NCI-H2107 treated with DMSO at 0.1 percent for 48 hours (cell line): ENCODE measurements at regions not wholly inside any gene's neighbourhood (a gene's known extent, or its start where the extent isn't known, plus 50 kb on each side); places are given as distances from the start of the nearest gene placed in this dataset.

ENCODE experiments used
- DNase-seq: peaks from one replicate; lab custom pipeline; 2025; ENCODE audit not compliant: unreplicated experiment; lab: John Stamatoyannopoulos, UW

GRCh38 chr15:46682969-46683791 lies 1034.1 kb upstream of the SEMA6D start:
- DNase-seq: no peak

DNA sequence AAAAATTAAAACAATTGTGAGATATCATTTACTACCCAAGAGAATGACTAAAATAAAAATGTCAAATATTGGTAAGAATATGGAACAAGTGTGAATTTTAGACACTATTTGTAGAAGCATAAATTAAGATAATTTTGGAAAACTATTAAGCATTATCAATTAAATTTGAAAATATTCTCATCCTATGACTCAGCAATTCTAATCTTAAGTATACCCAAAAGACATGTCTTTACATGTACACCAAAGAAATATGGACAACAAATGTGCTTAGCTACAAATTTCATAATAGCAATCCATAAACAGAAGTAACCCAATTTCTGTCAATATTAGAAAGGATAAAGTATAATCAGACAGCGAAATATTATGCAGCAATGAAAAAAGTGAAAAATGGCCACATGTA lies 1032.2 kb upstream of the SEMA6D start:
- no peak for DNase-seq

- no peak for DNase-seq
These were observed 1031.6 kb upstream of the SEMA6D start for GRCh38 chr15:46685681-46686080.

DNA sequence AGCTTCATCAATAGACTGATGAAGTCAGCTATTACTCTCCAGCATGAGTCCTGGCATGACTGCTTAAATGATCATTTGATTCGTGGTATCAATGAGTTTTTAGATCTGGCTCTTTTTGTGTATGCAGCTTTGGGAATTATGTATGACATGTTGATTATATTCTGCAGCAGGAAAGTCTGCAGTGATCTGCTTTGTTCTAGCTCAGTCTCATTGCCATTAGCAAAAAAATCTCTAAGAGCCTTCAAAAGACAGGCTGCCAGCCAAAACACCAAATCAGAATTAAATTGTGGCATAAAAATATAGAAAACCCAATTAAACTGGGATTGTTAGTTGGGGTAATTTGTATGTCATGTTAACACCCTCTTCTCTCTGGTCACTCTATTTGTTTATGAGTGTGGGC lies 1021.0 kb upstream of the SEMA6D start:
- DNase-seq: no peak

DNA sequence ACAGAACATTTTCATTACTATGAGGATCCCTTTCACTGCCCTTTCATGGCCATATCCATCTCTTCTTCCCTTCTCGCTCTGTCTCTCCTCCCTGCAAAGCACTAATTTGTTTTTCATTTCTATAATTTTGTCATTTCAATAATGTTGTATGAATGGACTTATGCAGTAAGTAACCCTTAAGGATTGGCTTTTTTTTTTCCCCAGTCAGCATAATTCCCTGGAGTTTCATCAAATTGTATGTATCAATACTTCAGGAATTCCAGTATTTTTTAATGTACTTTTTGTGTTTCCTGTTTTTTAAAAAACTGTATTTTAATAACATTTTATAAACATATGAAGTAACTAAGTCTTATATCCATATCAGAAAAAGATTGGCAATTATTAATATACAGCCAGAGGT lies 1016.0 kb upstream of the SEMA6D start:
- no peak for DNase-seq

GRCh38 chr15:46701896-46702295 lies 1015.4 kb upstream of the SEMA6D start:
- no peak for DNase-seq

DNA sequence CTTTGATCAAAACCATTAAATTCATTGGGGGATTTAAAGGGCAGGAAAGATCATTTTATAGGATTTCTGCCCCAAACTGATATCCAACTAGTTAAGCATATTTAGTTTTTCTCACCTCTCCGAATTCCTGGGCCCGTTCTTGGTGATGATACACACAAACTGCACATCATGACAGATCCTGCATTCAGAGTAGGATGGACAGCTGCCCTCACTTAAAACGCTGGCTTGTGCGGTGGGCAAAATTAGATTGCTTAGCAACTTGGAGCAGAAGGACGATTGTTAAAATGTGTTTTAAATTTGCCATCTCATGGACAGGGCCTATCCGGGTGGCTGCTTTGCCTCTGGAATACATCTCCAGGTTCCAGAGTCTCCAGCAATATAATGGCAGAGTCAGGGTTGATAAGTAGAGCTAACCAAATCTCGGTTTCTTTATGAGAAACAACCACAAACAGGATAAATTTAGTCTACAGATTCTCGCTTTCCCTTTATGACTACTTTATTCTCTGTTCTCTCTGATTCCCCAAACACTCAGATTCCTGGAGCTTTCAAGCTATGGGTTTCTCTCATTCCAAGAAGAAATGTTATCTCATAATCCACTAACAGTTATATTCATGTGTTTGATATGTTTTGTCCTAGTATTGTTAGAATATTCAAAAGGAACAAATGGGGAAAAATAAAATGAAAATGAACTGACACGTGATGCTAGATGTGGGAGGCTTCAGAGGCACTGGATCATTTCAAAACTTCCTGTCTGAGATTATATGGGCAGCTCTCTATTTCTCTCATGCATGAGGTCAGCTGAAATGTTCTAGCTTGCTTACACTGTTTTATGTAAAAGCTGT lies 1014.1 kb upstream of the SEMA6D start:
- DNase-seq: no peak

DNA sequence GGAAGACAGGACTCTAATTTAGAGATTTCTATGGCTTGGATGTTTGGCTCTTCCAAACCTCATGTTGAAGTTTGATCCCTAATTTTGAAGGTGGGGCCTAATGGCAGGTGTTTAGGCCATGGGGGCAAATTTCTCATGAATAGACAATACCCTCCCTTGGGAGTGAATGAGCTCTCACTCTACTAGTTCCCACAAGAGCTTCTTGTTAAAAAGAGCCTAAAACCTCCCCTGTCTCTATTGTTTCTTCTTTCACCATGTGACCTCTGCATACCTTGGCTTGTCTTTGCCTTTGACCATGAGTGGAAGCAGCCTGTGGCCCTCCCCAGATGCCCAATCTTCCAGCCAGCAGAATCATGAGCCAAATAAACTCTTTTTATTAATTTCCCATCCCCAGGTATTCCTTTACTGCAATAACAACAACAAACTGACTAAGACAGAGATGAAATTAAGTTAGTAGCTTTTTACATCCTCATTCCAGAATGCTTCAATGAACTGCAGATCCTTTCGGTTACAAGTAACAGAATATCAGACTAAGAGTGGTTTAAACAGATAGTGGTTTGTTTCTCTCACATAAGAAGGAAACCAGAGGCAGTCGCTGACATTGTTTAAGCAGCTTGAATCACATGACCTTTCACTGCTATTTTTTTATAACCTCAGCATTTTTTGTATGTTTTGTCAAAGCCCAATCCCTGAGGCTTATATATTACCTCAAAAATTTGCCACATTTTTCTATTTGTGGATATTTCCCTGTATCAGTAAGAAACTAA lies 1013.3 kb upstream of the SEMA6D start:
- no peak for DNase-seq

- no peak for DNase-seq
These were observed 1009.9 kb upstream of the SEMA6D start for GRCh38 chr15:46707452-46707851.

DNA sequence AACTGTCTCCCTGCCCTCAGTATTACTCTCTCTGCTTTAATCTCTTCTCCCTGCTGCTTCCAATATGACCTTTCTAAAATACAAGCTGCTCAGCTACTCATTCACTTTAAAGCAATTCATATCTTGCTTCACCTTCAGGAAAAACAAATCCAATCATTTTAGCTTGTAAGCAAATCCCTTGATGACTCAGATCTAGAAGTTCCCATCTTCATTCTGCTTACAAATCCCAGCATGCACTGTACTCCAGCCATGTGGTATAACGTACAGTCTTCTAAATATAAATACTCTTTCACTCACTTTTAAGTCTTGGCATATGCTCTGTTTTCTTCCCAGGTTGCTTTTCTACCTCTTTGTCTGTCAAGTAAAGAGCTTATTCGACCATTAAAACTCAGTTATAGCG lies 1009.1 kb upstream of the SEMA6D start:
- no peak for DNase-seq

DNA sequence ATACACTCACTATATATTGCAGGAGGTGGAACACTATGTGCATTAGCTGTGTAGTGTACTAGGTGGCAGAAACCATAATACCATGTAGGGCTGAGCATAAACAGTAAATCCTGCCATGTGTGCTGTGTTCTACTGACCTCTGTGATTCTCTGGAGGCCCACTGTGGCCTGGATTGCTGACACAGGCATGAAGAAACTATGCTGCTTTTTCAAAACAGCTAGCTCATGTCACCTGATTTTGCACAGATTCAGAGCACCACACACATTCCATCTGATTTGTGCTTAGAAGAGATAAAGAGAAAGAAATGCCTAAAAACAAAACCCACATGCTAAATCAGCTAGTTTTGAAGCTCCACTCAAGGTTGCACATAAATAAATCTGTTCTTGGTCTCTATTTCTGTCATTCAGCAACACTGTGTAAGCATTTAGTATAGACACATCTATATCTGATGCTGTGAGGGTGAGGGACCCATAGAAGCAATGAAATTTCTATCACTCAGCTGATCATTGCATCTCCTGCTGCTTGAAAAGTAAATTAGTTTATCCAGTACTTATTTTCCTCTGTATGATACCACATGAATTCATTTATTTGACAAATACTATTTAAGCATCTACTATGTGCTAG lies 1007.7 kb upstream of the SEMA6D start:
- no peak for DNase-seq

DNA sequence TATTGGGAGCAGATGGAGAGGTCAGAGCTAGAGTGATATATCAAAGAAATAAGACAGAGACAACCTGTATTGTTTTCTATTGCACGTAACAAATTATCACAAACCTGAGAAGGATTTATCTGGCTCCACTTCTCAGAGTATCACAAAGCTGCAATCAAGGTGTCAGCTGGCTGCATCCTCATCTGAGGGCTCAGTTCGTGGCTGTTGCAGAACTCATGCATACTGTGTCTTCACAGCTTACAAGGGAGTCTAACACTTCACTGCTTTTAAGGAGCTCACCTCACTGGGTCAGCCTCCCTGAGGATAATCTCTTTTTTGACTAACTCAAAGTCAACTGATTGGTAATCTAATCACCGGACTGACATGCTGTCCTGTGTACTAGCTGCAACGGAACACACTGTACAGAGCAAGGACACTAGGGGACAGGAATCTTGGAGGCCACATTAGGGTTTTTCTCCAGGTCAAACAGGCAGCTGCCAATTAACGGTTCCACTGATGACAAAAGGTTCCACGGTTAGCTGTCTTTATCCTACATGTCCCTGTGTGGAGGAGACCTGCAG lies 1006.8 kb upstream of the SEMA6D start:
- no peak for DNase-seq

DNA sequence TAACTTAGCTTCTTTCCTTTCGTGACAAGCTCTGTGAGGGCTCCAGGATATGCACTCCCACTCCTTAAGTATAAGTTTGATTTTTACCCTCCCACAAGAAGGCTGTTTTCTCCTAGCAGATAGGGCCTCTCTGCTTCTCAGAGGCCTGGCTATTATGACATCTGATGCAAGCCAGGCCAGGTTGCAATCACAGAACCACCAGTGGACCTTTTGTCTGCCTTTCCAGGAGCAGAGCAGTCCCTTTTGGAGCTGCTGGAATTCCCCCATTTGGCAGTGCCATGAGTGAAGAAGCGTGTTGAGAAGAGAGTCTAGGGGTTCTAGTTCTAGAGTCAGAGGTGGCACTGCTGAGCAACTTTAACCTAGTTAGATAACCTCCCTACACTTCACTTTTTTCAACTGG lies 1004.3 kb upstream of the SEMA6D start:
- DNase-seq: no peak

- peak; percentile 28 for DNase-seq
These were observed 1002.4 kb upstream of the SEMA6D start for GRCh38 chr15:46714950-46715349.

DNA sequence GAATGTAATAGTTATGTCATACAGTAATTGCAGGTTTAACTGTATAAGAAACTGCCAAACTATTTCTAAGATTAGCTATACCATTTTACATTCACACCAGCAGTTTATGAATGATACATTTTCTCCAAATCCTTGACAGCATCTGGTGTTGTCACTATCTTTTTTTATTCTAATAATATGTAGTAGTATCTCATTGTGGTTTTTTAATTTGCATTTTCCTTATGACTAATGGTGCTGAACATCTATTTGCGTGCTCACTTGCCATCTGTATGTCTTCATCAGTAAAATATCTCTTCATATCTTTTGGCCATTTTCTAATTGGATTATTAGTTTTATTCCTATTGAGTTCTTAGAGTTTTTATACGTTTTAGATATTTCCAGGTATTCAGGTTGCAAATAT lies 994.0 kb upstream of the SEMA6D start:
- DNase-seq: no peak

DNA sequence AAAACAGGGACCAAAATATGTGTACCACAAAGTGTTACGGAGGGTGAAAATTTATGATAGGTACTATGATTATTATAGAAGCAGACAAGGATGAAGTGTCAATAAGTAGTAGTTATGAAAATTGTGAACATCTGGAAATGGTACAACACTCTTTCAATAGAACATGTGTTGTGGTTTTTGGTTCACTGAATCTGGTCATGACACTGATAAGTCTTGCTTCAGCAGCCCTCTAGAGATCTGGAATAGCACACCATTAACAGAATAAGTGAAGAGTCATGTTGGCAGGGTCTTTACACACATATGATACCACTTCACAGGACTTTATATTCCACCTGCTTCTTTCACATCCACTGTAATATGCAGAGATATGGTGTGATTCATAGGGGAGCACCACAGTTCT lies 985.2 kb upstream of the SEMA6D start:
- DNase-seq: no peak

- no peak for DNase-seq
These were observed 982.2 kb upstream of the SEMA6D start for GRCh38 chr15:46735115-46735514.

- DNase-seq: no peak
These were observed 966.0 kb upstream of the SEMA6D start for GRCh38 chr15:46751303-46751702.

DNA sequence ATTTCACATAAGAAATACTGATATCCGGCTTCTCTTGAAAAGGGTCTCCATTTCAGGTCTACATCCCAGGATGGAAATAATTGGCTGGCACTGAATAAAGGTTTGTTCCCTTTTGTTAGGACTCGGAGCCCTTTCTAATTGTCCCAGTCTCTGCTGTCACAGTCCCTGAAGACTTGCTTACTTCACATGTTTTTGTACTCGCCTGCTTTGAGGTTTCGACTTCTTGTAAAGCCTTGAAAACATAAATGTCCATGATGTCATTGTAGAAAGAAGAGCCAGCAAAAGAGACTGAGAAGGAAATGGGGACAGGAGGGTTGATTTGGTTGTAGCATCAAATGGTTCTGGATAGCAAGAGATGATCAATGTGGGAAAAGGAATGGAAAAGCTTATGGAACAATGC lies 963.4 kb upstream of the SEMA6D start:
- no peak for DNase-seq

DNA sequence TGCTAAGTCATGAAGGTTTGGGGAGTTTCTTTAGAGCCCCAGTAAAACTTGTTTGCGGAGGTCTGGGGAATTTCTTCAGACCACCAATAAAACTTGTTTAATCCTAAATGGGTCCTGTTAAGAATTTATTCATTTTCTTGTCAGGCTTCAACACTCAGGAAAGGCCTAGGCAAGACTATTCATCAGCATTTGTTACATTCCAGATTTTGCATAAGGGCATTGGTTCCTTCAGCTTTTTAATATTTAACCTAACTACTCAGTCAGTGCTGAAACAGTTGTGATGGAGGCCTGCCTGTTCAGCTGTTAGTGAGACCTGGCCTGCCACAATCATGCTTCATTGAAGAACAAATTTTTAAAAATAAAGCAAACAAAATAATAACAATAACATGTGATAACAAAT lies 954.2 kb upstream of the SEMA6D start:
- DNase-seq: no peak

DNA sequence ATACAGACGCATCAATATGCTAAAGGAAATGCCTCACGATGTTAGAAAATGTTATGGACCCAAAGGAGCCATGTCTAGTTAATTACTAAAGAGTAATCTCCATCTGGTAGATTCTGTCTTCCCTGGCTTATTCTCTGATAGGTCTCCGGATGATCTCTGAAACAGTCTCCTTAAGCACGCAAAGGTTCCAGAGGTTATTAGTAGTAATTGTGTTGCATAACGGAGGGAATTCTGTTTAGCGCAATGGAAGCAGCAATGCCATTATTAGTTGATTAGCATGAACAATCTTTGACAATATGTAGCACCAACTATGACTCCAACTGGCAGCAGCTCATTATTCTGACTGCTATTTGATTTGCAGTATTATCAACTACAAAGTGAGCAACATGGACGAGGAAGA lies 952.5 kb upstream of the SEMA6D start:
- no peak for DNase-seq
